ENCODE measurements at regions not wholly inside any gene's neighbourhood (a gene's known extent, or its start where the extent isn't known, plus 50 kb on each side); places are given as distances from the start of the nearest gene placed in this dataset.

DNA sequence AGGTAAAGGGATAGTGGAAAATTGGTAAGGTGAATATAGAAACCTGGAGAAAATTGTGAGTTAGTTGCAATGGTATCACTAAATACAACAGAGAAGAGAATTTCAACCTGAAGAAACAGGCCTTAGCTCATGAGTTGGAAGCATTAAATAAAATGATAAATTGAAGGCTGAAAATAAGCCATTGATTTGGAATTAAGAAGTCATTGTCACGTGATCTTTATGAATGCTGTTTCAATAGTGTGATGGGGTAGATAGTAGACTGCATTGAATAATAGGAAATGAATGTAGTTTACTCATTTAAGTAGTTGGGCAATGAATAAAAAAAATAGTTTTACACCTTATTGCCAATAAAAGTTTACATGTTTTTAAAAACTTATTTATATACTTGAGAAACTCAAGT lies 88.5 kb upstream of the ADGRB3 start:
- TF ChIP-seq POLR2AphosphoS5 (IDR thresholded peaks at IDR 0.05; ENCODE audit: low read depth, low read length) = no peak
- TF ChIP-seq TAF1 (IDR thresholded peaks at IDR 0.05; ENCODE audit: borderline replicate concordance, insufficient read depth, low read length) = no peak
- no peak for TF ChIP-seq SIN3A (IDR thresholded peaks at IDR 0.05; ENCODE audit: borderline replicate concordance, insufficient read depth, low read length)
- TF ChIP-seq, protein P1, sequence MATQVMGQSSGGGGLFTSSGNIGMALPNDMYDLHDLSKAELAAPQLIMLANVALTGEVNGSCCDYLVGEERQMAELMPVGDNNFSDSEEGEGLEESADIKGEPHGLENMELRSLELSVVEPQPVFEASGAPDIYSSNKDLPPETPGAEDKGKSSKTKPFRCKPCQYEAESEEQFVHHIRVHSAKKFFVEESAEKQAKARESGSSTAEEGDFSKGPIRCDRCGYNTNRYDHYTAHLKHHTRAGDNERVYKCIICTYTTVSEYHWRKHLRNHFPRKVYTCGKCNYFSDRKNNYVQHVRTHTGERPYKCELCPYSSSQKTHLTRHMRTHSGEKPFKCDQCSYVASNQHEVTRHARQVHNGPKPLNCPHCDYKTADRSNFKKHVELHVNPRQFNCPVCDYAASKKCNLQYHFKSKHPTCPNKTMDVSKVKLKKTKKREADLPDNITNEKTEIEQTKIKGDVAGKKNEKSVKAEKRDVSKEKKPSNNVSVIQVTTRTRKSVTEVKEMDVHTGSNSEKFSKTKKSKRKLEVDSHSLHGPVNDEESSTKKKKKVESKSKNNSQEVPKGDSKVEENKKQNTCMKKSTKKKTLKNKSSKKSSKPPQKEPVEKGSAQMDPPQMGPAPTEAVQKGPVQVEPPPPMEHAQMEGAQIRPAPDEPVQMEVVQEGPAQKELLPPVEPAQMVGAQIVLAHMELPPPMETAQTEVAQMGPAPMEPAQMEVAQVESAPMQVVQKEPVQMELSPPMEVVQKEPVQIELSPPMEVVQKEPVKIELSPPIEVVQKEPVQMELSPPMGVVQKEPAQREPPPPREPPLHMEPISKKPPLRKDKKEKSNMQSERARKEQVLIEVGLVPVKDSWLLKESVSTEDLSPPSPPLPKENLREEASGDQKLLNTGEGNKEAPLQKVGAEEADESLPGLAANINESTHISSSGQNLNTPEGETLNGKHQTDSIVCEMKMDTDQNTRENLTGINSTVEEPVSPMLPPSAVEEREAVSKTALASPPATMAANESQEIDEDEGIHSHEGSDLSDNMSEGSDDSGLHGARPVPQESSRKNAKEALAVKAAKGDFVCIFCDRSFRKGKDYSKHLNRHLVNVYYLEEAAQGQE (IDR thresholded peaks at IDR 0.05; ENCODE audit: insufficient read depth in 1 of 2, low read depth in 2 of 2, low read length in 2 of 2) = no peak
